WTC11 (cell line): ENCODE measurements at regions not wholly inside any gene's neighbourhood (a gene's known extent, or its start where the extent isn't known, plus 50 kb on each side); places are given as distances from the start of the nearest gene placed in this dataset.

Source experiments
- ATAC-seq: fragments of 200-7000 bp; cut with Tn5 transposase; 2 replicates; pipeline ENCODE4 v1.10.0; 2021; ENCODE audit warnings: mild to moderate bottlenecking, moderate library complexity
- CTCF ChIA-PET: fragments of 300-600 bp; sonication (Branson Sonifier 250); formaldehyde crosslinking; loops from one replicate; lab custom pipeline; 2021; ENCODE audit warnings: antibody characterized with exemption; lab: Charles Lee
- POLR2A ChIA-PET: fragments of 350-600 bp; sonication (Branson Sonifier 250); formaldehyde crosslinking; loops from one replicate; lab custom pipeline; 2021; ENCODE audit warnings: antibody characterized with exemption; lab: Charles Lee
- DNase-seq: peaks from one replicate; pipeline ENCODE4 v3.0.0; 2021; ENCODE audit warnings: low spot score
- H3K27ac Mint-ChIP-seq: 2 replicates; pipeline ENCODE4 v1.8.0; 2021; ENCODE audit warnings: mixed read lengths
- H3K27me3 Mint-ChIP-seq: 2 replicates; pipeline ENCODE4 v1.8.0; 2021; ENCODE audit warnings: low read depth, mild to moderate bottlenecking, moderate library complexity, mixed read lengths
- H3K36me3 Mint-ChIP-seq: 2 replicates; pipeline ENCODE4 v1.8.0; 2021; ENCODE audit warnings: mixed read lengths
- H3K4me1 Mint-ChIP-seq: 2 replicates; pipeline ENCODE4 v1.8.0; 2022; ENCODE audit warnings: mixed read lengths
- H3K4me3 Mint-ChIP-seq: 2 replicates; pipeline ENCODE4 v1.8.0; 2021; ENCODE audit warnings: mild to moderate bottlenecking, moderate library complexity, mixed read lengths
- H3K9me3 Mint-ChIP-seq: 2 replicates; pipeline ENCODE4 v1.8.0; 2021; ENCODE audit warnings: mixed read lengths
- ATF2 ChIP-seq: sonication (generic); formaldehyde crosslinking; IDR thresholded peaks from 2 replicates; pipeline ENCODE4 v1.8.1; 2022; ENCODE audit warnings: low read depth, missing genetic modification reagents, borderline replicate concordance
- ATF3 ChIP-seq: sonication (generic); formaldehyde crosslinking; conservative IDR thresholded peaks from 2 replicates; pipeline ENCODE4 v1.8.1; 2022; ENCODE audit warnings: mild to moderate bottlenecking, missing genetic modification reagents
- CREB1 ChIP-seq: sonication (generic); formaldehyde crosslinking; IDR thresholded peaks from 2 replicates; pipeline ENCODE4 v1.8.0; 2023; ENCODE audit warnings: mild to moderate bottlenecking, missing genetic modification reagents
- EMX1 ChIP-seq: fragments of 250-450 bp; sonication (Bioruptor Pico); IDR thresholded peaks from 2 replicates; pipeline ENCODE4 v1.8.0; 2021; ENCODE audit warnings: mild to moderate bottlenecking
- ERG ChIP-seq: fragments of 250-450 bp; sonication (Bioruptor Pico); IDR thresholded peaks from 2 replicates; pipeline ENCODE4 v1.8.0; 2021; ENCODE audit warnings: mild to moderate bottlenecking
- HMGXB4 ChIP-seq: sonication (generic); formaldehyde crosslinking; IDR thresholded peaks from 2 replicates; pipeline ENCODE4 v1.8.1; 2023; ENCODE audit warnings: mild to moderate bottlenecking, moderate library complexity, missing genetic modification reagents
- KAT7 ChIP-seq: sonication (generic); formaldehyde crosslinking; IDR thresholded peaks from 2 replicates; pipeline ENCODE4 v1.8.1; 2023; ENCODE audit warnings: missing genetic modification reagents, mild to moderate bottlenecking, borderline replicate concordance
- MAX ChIP-seq: sonication (generic); formaldehyde crosslinking; IDR thresholded peaks from 2 replicates; pipeline ENCODE4 v1.8.0; 2022; ENCODE audit warnings: mild to moderate bottlenecking, missing genetic modification reagents
- MLX ChIP-seq: sonication (generic); formaldehyde crosslinking; IDR thresholded peaks from 2 replicates; pipeline ENCODE4 v1.8.1; 2023; ENCODE audit warnings: mild to moderate bottlenecking, missing genetic modification reagents, moderate library complexity
- NFATC4 ChIP-seq: fragments of 250-450 bp; sonication (Bioruptor Pico); IDR thresholded peaks from 2 replicates; pipeline ENCODE4 v1.9.0; 2021; ENCODE audit warnings: mild to moderate bottlenecking
- NFE2L1 ChIP-seq: sonication (generic); formaldehyde crosslinking; IDR thresholded peaks from 2 replicates; pipeline ENCODE4 v1.8.1; 2023; ENCODE audit warnings: missing genetic modification reagents
- NFYB ChIP-seq: sonication (generic); formaldehyde crosslinking; conservative IDR thresholded peaks from 2 replicates; pipeline ENCODE4 v1.8.0; 2022; ENCODE audit warnings: low read depth, missing genetic modification reagents
- NR2C2 ChIP-seq: sonication (generic); formaldehyde crosslinking; IDR thresholded peaks from 2 replicates; pipeline ENCODE4 v1.8.0; 2022; ENCODE audit warnings: mild to moderate bottlenecking, missing genetic modification reagents
- NR3C1 ChIP-seq: sonication (generic); formaldehyde crosslinking; conservative IDR thresholded peaks from 2 replicates; pipeline ENCODE4 v1.8.1; 2023; ENCODE audit warnings: low read depth, mild to moderate bottlenecking, missing genetic modification reagents
- PRRX2 ChIP-seq: fragments of 250-450 bp; sonication (Bioruptor Pico); IDR thresholded peaks from 2 replicates; pipeline ENCODE4 v1.8.0; 2021; ENCODE audit warnings: mild to moderate bottlenecking
- SOX15 ChIP-seq: fragments of 250-450 bp; sonication (Bioruptor Pico); IDR thresholded peaks from 2 replicates; pipeline ENCODE4 v1.9.0; 2021; ENCODE audit warnings: mild to moderate bottlenecking
- USF2 ChIP-seq: sonication (generic); formaldehyde crosslinking; IDR thresholded peaks from 2 replicates; pipeline ENCODE4 v1.8.1; 2023; ENCODE audit warnings: mild to moderate bottlenecking, missing genetic modification reagents, moderate library complexity
- ZMAT4 ChIP-seq: fragments of 250-450 bp; sonication (Bioruptor Pico); IDR thresholded peaks from 2 replicates; pipeline ENCODE4 v1.9.0; 2021; ENCODE audit warnings: mild to moderate bottlenecking
- ZNF219 ChIP-seq: sonication (generic); formaldehyde crosslinking; IDR thresholded peaks from 2 replicates; pipeline ENCODE4 v1.8.0; 2023; ENCODE audit warnings: missing genetic modification reagents, mild to moderate bottlenecking, borderline replicate concordance
- ZNF263 ChIP-seq: sonication (generic); formaldehyde crosslinking; IDR thresholded peaks from 2 replicates; pipeline ENCODE4 v1.8.1; 2022; ENCODE audit warnings: low read depth, mild to moderate bottlenecking, moderate library complexity, missing genetic modification reagents
- ZNF281 ChIP-seq: sonication (generic); formaldehyde crosslinking; IDR thresholded peaks from 2 replicates; pipeline ENCODE4 v1.8.0; 2023; ENCODE audit warnings: mild to moderate bottlenecking, missing genetic modification reagents

GRCh38 chr2:383888-384287 is 96.0 kb upstream of the ALKAL2 start:
- no peak overlapping the region for H3K4me3 Mint-ChIP-seq
- peaks cover 8% of the 10 kb centered on the region for H3K9me3 Mint-ChIP-seq
- no peak overlapping the region for H3K27ac Mint-ChIP-seq
- DNase-seq, result no peak
- ChIA-PET POLR2A (no interaction called here), CTCF (no interaction called here)
- peaks cover 7% of the 10 kb centered on the region; the same call in 1 of the 2 replicates for H3K27me3 Mint-ChIP-seq
- peak; percentile 26; the same call in 1 of the 2 replicates for ATAC-seq
- H3K4me1 Mint-ChIP-seq, result peaks cover 21% of the 10 kb centered on the region
- H3K36me3 Mint-ChIP-seq, result no peaks in the 10 kb centered on the region
- TF ChIP-seq ATF2 (CRISPR knock-in tag) (no peak), EMX1 (CRISPR knock-in tag) (no peak), ATF3 (CRISPR knock-in tag) (no peak), NFE2L1 (CRISPR knock-in tag) (no peak), NFATC4 (CRISPR knock-in tag) (no peak), ZMAT4 (no peak), ERG (CRISPR knock-in tag) (no peak), CREB1 (CRISPR knock-in tag) (no peak), HMGXB4 (CRISPR knock-in tag) (no peak), MLX (CRISPR knock-in tag) (no peak)

- no peak for TF ChIP-seq ZNF281 (CRISPR knock-in tag)
- no peak for TF ChIP-seq MAX (CRISPR knock-in tag)
- CTCF ChIA-PET, result interaction anchor here (1.0 to 1.5 kb wide), 3 partner anchors 51 to 118 kb away, joined by 3 to 4 read pairs (median 4); no protein-coding TSS in a partner anchor
- POLR2A ChIA-PET, result no interaction called here
- Mint-ChIP-seq H3K27ac (no peak overlapping the region), H3K4me3 (no peak overlapping the region), H3K36me3 (no peaks in the 10 kb centered on the region), H3K27me3 (peaks cover 7% of the 10 kb centered on the region; the same call in 1 of the 2 replicates), H3K9me3 (peaks cover 10% of the 10 kb centered on the region), H3K4me1 (peaks cover 21% of the 10 kb centered on the region)
- peak; percentile 79 for ATAC-seq
- peak; percentile 42 for DNase-seq
Observed at GRCh38 chr2:383178-383577, 95.3 kb upstream of the ALKAL2 start.

- peaks cover 21% of the 10 kb centered on the region for H3K4me1 Mint-ChIP-seq
- no peak for TF ChIP-seq ZNF219 (CRISPR knock-in tag)
- TF ChIP-seq NR2C2, result no peak
- no peak for TF ChIP-seq KAT7 (CRISPR knock-in tag)
- no peak for TF ChIP-seq SOX15 (CRISPR knock-in tag)
- no peak for TF ChIP-seq NFYB (CRISPR knock-in tag)
- TF ChIP-seq NR3C1, result no peak
- TF ChIP-seq USF2 (CRISPR knock-in tag), result no peak
- TF ChIP-seq PRRX2 (CRISPR knock-in tag), result no peak
- no peak for TF ChIP-seq ZNF263 (CRISPR knock-in tag)
Observed at GRCh38 chr2:382728-383022, 94.8 kb upstream of the ALKAL2 start.

More at GRCh38 chr2:382728-383022, 94.8 kb upstream of the ALKAL2 start:
- Mint-ChIP-seq H3K27me3 (peaks cover 7% of the 10 kb centered on the region; the same call in 1 of the 2 replicates), H3K9me3 (peaks cover 15% of the 10 kb centered on the region), H3K27ac (no peak overlapping the region), H3K4me3 (no peak overlapping the region), H3K36me3 (no peaks in the 10 kb centered on the region)
- DNase-seq (no peak), ATAC-seq (no peak)
- ChIA-PET CTCF (interaction anchor here (0.8 to 1.5 kb wide), 4 partner anchors 51 to 118 kb away, joined by 3 to 4 read pairs (median 4); no protein-coding TSS in a partner anchor), POLR2A (no interaction called here)
